HG03439 (cell line): ENCODE measurements at regions not wholly inside any gene's neighbourhood (a gene's known extent, or its start where the extent isn't known, plus 50 kb on each side); places are given as distances from the start of the nearest gene placed in this dataset.

Experiments used
- ATAC-seq: cut with Tn5 transposase; IDR thresholded peaks from one replicate; pipeline ENCODE4 v1.9.1; 2021; ENCODE audit warnings: mild to moderate bottlenecking, moderate library complexity; ENCODE audit not compliant: unreplicated experiment

DNA sequence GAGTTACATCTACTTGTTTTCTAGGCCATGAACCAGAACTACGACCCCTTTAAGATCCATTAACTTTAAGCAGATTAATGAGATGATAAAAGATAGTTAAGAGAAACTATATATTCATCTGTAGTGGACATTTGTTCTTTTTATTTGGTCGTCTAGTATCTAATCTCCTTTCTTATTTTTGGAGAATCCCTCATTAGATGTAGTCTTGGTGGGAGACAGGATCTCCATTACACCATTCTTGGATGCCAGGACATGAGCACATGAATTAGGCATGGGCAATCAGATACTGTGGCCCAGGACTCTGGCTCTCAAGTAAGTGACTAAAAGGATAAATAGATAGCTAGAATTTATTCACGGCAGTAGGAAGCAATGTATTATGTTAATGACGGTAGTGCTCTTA lies 245.0 kb downstream of the ATP23 start:
- no peak for ATAC-seq

DNA sequence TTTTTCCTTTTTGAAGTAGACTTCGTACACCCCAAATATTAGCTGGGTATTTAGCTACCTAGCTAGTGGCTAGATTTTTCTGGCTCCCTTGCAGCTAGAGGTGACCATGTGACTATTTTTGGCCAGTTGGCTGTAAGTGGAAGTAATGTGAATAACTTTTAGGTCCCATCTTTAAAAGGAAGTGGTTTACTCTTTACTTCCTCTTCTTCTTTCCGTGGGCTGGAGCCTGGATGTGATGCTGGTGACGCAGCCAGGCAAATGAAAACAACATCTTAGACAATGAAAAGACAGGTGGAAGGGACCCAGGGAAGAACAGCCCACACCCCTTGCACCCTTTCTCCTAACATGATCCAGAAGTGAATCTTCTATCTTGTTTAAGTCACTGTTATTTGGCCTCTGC lies 245.5 kb downstream of the ATP23 start:
- no peak for ATAC-seq

DNA sequence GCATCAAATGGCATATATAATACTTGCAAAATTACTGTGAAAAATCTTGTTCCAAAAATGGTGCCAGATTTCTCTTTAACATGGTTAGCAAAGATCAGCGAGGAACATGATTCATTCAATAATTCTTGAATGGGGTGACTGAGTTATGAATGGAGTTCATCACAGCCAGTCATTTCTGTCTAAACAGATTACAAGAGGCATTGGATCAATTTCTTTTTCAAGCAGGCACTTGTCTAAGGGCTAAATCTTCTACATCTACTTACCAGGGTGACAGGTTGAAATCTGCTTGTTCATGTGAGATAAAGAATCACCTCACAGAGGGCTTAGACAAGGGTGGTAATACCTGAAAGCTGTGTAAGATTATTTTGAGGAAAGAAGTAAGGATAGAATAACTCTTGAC lies 247.7 kb downstream of the ATP23 start:
- ATAC-seq = no peak

DNA sequence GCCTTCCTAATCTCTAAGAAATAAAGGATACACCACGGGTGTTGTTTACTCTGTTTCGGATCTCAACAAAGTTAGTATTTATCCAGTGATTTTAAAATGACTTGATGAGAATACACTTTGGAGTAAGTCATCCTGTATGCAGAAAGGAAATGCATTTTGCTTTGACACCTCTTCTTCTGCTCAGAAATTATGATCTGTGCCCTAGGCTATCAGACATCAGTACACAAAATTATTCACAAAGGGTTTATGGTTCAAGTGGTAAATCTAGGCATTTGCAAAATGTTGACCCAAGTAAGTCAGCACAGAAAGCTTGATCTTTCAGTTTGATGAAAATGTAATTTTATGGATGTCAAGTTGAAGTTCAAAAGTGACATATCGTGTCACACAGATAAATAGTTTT lies 248.5 kb downstream of the ATP23 start:
- ATAC-seq = no peak

DNA sequence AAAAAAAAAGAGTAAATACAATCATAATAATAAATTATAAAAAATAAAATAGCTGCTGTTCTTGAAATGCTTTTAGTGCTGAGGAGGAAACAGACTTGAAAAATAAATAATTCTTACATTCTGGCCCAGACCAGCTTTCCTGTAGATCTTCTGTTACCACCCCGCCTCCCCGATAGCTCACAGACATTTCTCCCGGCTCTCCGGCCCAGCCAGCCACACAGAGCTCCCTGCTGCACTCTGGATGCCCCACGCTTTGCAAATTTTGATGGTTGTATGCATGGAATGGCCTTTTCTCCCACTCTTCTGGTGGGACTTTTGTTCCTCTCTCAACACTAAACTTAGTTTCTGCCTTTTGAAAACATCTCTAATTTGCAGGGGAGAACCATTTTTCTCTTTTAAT lies 249.3 kb downstream of the ATP23 start:
- ATAC-seq = no peak

DNA sequence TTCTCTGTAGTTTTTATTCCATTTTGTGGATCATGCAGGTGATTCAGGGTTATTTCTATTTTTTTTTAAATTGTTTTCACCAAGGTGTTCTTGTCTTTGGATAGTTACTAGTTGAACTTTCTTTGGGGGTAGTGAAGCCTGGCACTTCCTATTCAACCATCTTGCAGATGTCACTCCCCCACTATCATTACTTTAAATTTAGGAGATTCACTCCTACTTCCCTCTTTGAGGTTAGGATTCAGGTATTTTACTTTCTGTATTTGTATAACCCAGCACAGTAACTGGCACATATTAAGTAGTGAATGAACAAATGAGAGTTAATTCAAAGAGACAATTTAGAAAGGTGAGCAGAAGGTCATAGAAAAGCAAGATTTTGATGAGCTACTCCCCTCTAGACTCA lies 255.6 kb downstream of the ATP23 start:
- no peak for ATAC-seq

DNA sequence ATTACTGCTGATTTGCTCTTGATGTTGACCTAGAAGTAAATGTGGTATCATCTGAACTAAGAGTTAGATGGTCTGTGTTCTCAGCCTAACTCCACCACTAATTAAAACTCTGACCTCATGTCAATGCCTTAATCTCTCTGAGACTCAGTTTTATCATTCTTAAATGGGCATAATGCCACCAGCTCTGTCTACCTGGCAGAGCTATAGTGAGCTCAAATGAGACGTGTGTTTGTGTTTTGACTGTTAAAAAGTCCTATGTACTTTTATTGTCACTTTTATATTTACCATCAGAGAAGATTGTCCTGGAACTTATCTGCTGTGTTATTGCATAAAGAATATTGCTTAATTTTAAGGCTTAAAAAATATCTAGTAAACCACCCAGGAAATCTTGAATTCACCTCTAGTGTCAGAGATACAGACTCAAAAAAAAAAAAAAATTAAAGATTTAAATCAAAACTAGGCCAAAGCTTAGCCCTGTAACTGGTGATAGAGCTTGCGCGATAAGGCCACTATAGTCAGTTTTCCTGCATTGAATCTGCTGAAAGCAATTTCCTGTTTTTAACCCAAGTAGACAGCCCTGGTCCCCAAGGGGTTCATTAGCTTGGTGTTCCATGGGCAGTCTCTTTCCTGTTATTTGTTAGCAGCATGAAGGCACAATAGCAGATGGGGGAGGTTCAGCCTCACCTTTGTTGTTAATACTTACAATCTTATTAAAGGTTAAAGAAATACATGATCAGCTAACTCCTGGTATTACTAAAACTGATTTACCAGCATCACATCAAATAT lies 261.8 kb downstream of the ATP23 start:
- no peak for ATAC-seq

DNA sequence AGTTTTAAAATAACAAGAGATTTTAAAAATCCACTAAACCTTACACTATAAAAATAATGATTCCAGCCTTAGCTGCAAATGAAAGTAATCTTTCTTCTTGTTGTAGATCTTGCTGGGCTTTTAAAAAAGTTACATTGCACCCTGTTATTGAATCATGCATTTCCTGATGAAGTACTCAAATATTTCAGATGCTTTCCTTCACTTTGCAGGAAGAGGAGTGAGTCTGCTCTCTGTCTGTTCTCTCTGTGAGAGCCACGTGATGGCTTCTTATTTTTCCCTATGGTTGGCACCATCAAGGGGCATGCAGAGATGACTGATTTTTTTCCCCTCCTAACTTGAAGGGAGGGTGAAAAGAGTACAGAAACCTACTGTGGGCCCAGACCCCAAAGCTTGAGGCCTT lies 262.7 kb downstream of the ATP23 start:
- ATAC-seq = no peak

DNA sequence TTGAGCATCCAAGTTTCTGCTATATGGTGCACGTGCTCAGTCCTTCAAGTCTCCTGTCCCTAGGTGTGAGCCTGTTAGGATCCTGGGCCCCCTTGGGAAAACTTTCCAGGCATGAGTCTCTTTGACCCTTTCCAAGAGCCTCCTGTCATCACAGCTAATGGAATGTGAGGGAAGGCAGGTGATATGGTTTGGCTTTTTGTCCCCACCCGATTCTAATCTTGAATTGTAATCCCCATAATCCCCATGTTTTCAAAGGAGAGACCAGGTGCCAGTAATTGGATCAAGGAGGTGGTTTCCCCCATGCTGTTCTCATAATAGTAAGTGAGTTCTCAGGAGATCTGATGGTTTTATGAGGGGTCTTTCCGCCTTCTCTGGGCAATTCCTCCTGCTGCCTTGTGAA lies 265.5 kb downstream of the ATP23 start:
- no peak for ATAC-seq

DNA sequence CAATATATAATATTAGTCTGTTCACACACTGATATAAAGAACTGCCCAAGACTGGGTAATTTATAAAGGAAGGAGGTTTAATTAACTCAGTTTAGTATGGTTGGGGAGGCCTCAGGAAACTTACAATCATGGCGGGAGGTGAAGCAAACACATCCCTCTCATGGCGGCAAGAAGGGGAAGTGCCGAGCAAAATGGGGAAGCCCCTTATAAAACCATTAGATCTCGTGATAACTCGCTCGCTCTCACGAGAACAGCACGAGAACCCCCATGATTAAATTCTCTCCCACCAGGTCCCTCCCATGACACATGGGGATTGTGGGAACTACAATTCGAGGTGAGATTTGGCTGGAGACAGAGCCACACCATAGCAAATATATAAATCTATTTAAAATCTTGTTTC lies 269.8 kb downstream of the ATP23 start:
- no peak for ATAC-seq

DNA sequence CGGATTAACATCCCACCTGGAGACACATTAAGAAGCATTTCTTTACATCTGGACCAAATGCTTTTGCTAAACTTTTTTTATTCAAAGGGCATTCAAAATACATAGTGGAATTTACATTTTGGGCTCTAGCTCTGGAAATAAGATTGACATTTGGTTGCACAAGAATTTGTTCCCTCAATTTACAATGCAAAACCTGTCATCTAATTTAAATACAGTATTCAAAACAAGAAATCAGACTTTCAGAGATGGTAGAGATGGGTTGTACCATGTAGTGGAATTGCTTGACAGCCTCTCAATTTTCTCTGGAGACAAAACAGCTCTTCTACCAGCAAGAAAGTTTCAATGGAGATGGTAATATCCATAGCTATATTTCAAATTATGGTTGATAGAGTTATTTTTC lies 275.8 kb downstream of the ATP23 start:
- no peak for ATAC-seq

DNA sequence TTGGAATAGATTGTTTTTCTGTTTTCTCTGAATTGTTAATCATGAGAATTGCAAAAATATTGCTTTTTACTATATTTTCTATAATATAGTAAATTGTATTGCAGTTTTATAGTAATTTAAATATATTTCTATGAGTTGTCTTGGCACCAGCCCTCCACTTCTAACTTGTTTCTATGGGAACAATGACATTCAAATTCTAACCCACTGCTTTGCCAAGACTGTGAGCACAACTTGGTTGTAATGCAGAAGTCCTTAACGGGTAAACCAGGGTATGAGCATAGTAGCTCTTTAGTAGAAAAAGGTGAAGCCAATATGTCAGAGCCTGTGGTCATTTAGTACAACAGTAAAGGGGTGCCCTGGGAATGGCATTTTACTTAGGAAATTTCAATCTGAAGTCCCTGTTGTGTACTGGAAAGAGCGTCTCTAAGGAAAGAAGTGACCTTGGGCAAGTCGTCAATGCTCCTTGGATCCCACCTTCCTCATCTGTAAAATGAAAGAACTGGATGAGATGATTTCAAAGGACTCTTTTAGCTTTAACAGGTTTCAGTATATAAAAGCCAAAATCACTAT lies 283.3 kb downstream of the ATP23 start:
- ATAC-seq = no peak

DNA sequence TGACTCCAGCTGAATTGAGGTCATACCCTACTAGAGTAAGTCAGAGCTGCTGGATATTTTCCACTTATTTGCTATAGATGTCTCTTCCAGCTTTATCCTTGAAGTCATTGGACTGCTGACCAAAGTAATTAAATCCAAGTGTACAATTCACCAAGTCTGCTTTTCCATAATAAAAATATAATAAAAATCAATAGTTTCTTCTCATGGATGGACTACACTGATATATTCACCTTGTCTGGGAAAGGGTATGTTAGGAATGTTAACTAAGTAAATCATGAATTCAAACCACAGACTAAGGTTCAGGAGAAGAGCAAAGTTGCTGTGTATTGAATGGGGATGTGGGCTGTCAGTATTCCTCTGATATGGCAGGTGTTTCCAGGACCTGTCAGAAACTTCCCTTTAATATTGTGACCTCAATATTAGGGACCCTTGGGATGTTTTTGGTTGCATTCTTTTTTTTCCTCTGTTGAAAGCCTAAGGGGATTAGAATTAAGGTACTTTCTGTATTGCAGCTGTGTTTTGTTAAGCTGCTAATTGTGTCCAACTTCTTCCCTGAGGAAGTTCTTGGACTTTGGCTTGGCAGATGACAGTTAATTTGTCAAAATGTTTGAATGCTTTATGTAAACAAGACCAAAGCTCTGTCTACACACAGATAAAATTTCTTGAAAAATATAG lies 284.0 kb downstream of the ATP23 start:
- no peak for ATAC-seq

DNA sequence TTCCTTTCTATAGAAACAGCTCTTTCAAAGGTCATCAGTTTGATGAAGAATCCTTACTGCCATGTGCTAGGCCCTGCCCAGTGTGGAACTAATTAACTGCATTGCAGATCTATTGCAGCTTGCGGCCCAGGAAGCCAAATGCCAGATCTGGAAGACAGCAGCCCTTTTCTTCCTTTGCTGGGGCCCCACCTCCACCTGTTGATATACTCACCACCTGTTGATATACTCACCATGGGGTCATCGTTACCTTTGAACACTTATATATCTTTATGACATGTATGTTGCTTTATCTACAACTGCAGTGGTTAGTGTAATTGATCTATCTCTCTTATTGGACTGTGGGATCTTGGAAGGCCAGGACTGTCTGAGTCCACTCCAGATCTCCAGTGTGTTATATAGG lies 292.5 kb downstream of the ATP23 start:
- ATAC-seq = no peak

DNA sequence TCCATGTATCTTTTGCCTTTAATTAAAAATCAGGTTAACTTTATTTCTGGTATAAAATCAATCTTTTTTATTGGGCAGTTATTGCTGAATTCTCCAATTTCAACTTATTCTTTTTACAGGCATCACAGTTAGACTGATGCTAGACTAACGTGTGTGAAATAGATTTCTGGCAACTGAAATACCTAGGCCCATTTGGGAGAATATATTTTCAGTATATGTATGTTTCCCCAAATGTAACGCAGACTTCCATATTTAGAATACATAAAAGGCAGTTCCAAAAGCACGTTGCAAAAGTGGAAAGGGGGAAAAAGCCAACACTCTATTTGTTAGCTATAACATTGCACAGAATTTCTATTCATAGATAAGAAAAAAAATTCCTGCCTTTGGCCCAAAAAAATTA lies 297.0 kb downstream of the ATP23 start:
- ATAC-seq = no peak

DNA sequence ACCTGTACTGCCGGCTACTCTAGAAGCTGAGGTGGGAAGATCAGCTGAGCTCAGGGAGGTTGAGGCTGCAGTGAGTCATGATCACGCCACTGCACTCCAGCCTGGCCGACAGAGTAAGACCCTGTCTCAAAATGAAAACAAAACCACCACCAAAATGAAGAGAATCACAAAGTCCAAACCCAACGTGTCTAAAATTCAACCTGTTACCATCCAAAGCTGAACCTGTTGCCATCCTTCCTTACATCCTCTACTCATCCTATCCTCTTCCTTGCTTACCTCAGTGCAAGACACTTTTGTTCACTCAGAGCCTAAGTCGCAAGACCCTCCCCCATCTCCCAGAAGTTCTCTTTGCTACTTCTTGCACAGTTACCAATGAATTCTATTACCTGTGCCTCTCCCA lies 299.7 kb downstream of the ATP23 start:
- ATAC-seq = no peak

DNA sequence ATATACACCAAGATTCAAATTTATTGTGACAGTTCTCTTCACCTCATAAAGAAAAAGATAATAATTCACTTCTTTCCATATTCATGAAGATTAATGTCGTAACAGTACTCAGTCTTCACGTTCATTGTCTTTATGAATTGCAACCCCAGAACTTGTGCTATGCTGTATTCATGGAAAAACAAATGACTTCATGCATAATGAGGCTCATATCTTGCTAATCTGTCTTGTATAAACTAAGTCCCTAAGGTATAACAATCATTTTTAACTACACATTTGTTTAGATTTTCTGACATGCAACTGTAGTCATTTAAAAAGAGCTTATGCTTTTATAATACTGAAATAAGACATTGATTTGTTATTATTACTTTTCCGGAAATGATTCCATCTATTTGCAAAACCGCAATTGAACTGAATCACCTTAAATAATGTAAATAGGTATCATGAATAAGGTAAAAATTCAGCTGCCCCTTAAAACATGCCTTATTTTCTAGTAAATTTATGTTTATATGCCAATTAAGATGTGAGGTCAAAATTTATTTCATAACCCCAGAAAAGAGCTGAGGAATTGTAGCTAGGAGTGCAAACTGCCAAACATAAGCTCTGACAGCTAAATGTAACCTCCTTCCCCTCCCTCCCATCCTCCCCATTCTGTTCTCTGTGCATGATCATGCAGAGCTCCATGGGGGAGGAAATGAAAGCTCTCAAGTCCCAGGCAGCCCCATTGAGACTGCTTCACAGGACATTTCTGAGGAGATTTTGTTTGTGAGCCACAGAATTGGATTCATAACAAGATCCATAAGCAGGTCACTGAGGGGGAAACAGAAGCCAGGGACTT lies 301.6 kb downstream of the ATP23 start:
- ATAC-seq = no peak

DNA sequence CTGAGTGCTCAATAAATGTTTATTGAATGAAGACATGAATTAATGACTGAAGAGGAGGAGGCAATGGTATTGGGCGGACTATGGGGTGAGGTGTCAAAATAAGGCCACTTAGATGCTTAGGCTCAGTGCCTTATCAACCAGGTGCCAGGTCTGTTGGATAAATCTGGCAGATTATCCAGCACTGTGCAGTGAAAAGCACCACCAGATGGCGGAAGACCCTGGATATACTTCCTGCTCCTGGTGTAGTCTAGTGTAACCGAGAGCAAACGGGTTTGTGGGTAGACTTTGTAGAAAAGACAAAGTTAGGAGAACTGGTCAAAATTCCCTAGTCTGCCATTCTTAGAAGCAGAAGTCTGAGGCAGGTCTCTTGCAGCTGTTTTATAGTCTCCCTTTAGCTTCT lies 306.3 kb downstream of the ATP23 start:
- ATAC-seq = no peak

DNA sequence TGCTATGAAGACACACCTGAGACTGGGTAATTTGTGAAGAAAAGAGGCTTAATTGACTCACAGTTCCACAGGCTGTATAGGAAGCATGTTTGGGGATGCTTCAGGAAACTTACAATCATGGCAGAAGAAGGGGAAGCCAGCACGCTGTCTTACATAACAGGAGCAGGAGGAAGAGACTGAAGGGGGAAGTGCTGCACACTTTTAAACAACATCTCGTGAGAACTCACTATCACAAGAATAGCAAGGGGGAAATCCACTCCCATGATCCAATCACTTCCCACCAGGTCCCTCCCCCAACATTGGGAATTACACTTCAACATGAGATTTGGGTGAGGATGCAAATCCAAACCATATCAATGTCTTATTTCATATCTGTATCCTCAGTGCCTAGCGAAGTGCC lies 307.2 kb downstream of the ATP23 start:
- ATAC-seq = no peak

DNA sequence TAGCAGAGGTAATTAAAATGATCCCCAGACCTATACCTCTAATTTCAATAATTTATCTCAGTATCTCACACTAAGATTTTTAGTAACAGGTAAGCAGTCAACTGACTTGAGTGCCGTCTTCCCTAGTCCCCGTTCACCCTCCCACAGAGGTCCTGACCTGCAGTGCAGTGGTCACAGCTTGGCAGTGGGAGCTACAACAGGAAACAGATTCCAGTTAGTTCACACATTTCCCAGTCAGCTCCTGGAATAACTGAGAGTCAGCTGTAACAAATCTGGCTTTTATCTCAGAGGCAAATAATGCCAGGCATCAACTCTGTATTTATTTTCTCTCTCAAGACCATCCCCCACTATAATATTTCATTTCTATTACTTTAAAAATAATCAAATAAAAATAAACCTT lies 308.2 kb downstream of the ATP23 start:
- ATAC-seq = no peak

DNA sequence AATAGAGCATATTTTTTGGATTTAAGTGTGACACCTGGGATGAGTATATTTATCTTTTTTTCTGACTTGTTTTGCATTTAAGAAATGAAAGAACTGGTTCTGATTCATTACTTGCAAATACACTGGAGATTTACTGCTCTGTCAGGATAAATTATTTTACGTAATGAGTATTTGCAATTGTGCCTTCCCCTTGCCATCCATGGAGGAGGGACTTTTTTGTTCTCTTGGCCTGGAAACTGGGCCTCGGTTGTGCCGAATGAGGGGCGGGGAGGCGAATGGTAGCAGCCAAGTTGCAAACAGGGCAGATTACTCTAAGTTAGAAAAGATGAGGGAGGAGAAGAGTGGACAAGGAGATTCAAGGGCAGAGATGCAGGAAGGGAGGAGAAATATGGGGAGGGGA lies 308.7 kb downstream of the ATP23 start:
- ATAC-seq = no peak

DNA sequence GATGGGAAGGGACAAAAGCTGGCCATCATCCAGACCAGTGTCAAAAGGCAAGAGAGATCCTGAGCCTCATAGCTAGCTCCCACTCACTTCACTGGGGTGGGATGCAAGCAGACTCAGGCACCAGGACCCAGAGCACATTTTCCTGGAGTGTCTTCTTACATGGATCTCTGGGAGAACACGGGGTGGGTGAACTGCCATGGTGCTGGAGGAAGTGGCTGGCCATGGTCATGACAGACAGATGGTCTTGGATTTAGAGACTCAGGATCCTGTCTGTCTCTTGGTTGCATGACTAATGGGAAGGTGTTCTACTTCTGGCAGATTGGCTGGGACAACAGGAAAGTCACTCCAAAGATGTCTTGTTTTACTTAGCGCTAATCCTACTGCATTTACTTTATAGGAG lies 311.5 kb downstream of the ATP23 start:
- ATAC-seq = no peak
